GM13977 (cell line): ENCODE measurements at regions not wholly inside any gene's neighbourhood (a gene's known extent, or its start where the extent isn't known, plus 50 kb on each side); places are given as distances from the start of the nearest gene placed in this dataset.

ENCODE experiments used
- DNase-seq: peaks from one replicate; pipeline ENCODE4 v3.0.0; 2012; ENCODE audit warnings: low spot score
- CTCF ChIP-seq: IDR thresholded peaks from 2 replicates; pipeline ENCODE4 v1.5.1; 2012; ENCODE audit warnings: mild to moderate bottlenecking, control low read depth; ENCODE audit not compliant: insufficient read depth; ENCODE audit errors: extremely low read depth, missing control alignments
- in situ Hi-C: fragments of 300-500 bp; cut with MboI; formaldehyde crosslinking; loops from one replicate; pipeline ENCODE4 v1.12.0; 2022; ENCODE audit warnings: low sequenced_read_pairs, low pct_unique_long_range_greater_than_20kb, mixed read lengths, inconsistent platforms; ENCODE audit not compliant: unreplicated experiment

GRCh38 chr11:120034176-120034875 is 103.6 kb downstream of the TRIM29 start:
- DNase-seq = no peak
- in situ Hi-C loops = no loop called here
- no peak for TF ChIP-seq CTCF

GRCh38 chr11:120032766-120033390 is 105.0 kb downstream of the TRIM29 start:
- DNase-seq = no peak
- in situ Hi-C loops = no loop called here
- TF ChIP-seq CTCF = no peak

GRCh38 chr11:120031612-120032600 is 106.0 kb downstream of the TRIM29 start:
- in situ Hi-C loops = no loop called here
- no peak for DNase-seq
- no peak for TF ChIP-seq CTCF

GRCh38 chr11:120031156-120031555 is 106.8 kb downstream of the TRIM29 start:
- no peak for TF ChIP-seq CTCF
- in situ Hi-C loops = no loop called here
- DNase-seq = no peak

GRCh38 chr11:120030411-120030810 is 107.5 kb downstream of the TRIM29 start:
- no peak for DNase-seq
- TF ChIP-seq CTCF = no peak
- in situ Hi-C loops = no loop called here

- in situ Hi-C loops = no loop called here
- no peak for DNase-seq
- TF ChIP-seq CTCF = no peak
Observed at GRCh38 chr11:120029321-120029720, 108.6 kb downstream of the TRIM29 start.
